A673 (cell line): ENCODE measurements at regions not wholly inside any gene's neighbourhood (a gene's known extent, or its start where the extent isn't known, plus 50 kb on each side); places are given as distances from the start of the nearest gene placed in this dataset.

Source experiments
- EZH2 ChIP-seq: fragments of 200-600 bp; sonication (generic); IDR thresholded peaks from 2 replicates; pipeline ENCODE4 v1.6.1; 2017; ENCODE audit warnings: borderline replicate concordance, low read depth, mild to moderate bottlenecking, mixed read lengths, antibody characterized with exemption, low read length; ENCODE audit not compliant: poor library complexity, severe bottlenecking
- TF ChIP-seq, protein P1 (sequence below): fragments of 300-800, 200-600 bp; sonication (generic); conservative IDR thresholded peaks from 2 replicates; pipeline ENCODE4 v1.5.1; 2017; ENCODE audit warnings: low read depth, mild to moderate bottlenecking, antibody characterized with exemption, low read length, moderate library complexity, mixed read lengths

DNA sequence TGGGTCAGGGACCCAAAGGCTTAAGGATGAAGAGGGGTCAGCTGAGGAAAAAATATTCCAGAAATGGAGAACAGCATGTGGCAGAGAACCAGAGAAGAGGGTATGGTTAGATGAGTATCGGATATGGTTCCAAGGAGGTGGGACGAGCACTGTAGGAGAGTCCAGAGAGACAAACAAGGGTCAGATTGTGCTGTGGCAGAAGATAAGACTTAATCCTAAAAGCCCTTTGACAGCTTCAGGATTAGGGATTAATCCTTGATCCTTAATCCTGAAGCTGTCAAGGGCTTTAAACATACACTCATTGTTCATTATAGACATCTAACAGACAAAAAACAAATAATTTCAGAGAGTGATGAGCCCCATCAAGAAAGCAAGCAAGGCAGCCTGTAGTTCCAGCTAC lies 124.0 kb downstream of the SPTSSA start:
- no peak for TF ChIP-seq EZH2
- TF ChIP-seq, protein P1, sequence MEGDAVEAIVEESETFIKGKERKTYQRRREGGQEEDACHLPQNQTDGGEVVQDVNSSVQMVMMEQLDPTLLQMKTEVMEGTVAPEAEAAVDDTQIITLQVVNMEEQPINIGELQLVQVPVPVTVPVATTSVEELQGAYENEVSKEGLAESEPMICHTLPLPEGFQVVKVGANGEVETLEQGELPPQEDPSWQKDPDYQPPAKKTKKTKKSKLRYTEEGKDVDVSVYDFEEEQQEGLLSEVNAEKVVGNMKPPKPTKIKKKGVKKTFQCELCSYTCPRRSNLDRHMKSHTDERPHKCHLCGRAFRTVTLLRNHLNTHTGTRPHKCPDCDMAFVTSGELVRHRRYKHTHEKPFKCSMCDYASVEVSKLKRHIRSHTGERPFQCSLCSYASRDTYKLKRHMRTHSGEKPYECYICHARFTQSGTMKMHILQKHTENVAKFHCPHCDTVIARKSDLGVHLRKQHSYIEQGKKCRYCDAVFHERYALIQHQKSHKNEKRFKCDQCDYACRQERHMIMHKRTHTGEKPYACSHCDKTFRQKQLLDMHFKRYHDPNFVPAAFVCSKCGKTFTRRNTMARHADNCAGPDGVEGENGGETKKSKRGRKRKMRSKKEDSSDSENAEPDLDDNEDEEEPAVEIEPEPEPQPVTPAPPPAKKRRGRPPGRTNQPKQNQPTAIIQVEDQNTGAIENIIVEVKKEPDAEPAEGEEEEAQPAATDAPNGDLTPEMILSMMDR: no peak
